Panc1 (cell line): ENCODE measurements at regions not wholly inside any gene's neighbourhood (a gene's known extent, or its start where the extent isn't known, plus 50 kb on each side); places are given as distances from the start of the nearest gene placed in this dataset.

Source experiments
- ATAC-seq: fragments of 200-7000 bp; cut with Tn5 transposase; 2 replicates; pipeline ENCODE4 v1.9.1; 2020; ENCODE audit warnings: mild to moderate bottlenecking, moderate library complexity
- BruUV-seq: library from RNA; stranded (reverse); fragments of 400-500 nt; replicated peaks from 2 replicates; lab custom pipeline; 2021; lab: Mats Ljungman, UMichigan
- CTCF ChIA-PET: fragments of 300-600 bp; sonication (Branson Sonifier 250); formaldehyde crosslinking; loops from one replicate; lab custom pipeline; 2022; ENCODE audit warnings: antibody characterized with exemption; lab: Charles Lee
- POLR2A ChIA-PET: fragments of 300-600 bp; sonication (Branson Sonifier 250); formaldehyde crosslinking; loops from one replicate; lab custom pipeline; 2022; ENCODE audit warnings: antibody characterized with exemption; lab: Charles Lee
- DNase-seq: peaks from one replicate; pipeline ENCODE4 v3.0.0-alpha.2; 2010; ENCODE audit warnings: low read depth, low spot score
- H3K27ac ChIP-seq: 2 replicates; pipeline ENCODE4 v1.5.1; 2011; ENCODE audit warnings: mild to moderate bottlenecking, low read length, inconsistent platforms
- H3K27me3 ChIP-seq: fragments of 200-500 bp; sonication (Bioruptor generic); 2 replicates; pipeline ENCODE4 v1.6.0; 2014; ENCODE audit warnings: low read length, inconsistent platforms; ENCODE audit not compliant: control insufficient read depth, insufficient read depth
- H3K36me3 ChIP-seq: fragments of 200-500 bp; sonication (Bioruptor generic); 2 replicates; pipeline ENCODE4 v1.5.1; 2014; ENCODE audit warnings: inconsistent platforms, mild to moderate bottlenecking, low read length, moderate library complexity; ENCODE audit not compliant: control insufficient read depth, insufficient read depth
- H3K4me1 ChIP-seq: 2 replicates; pipeline ENCODE4 v1.5.1; 2011; ENCODE audit warnings: inconsistent platforms, mild to moderate bottlenecking, low read length, moderate library complexity; ENCODE audit not compliant: control insufficient read depth, insufficient read depth
- H3K4me3 ChIP-seq, 2 experiments: 2 replicates each; pipeline ENCODE4 v1.5.1; 2011 to 2012; ENCODE audit warnings: low read depth in 2 of 2, low read length in 2 of 2, mild to moderate bottlenecking in 2 of 2, inconsistent platforms in 1 of 2, moderate library complexity in 1 of 2
- H3K9me3 ChIP-seq: fragments of 200-500 bp; sonication (Bioruptor generic); 2 replicates; pipeline ENCODE4 v1.5.1; 2014; ENCODE audit warnings: low read depth, mild to moderate bottlenecking, inconsistent platforms, low read length, moderate library complexity; ENCODE audit not compliant: control insufficient read depth, insufficient read depth
- POLR2AphosphoS5 ChIP-seq: IDR thresholded peaks from 2 replicates; pipeline ENCODE4 v1.6.1; 2012; ENCODE audit warnings: mild to moderate bottlenecking, low read depth, low read length, moderate library complexity
- SIN3A ChIP-seq: IDR thresholded peaks from 2 replicates; pipeline ENCODE4 v1.6.1; 2012; ENCODE audit warnings: low read depth, mild to moderate bottlenecking, low read length, moderate library complexity, borderline replicate concordance; ENCODE audit not compliant: insufficient read depth
- TCF7L2 ChIP-seq: IDR thresholded peaks from 2 replicates; pipeline ENCODE4 v1.6.1; 2011; ENCODE audit warnings: mild to moderate bottlenecking, low read depth, low read length, inconsistent platforms
- in situ Hi-C: cut with HindIII; loops from 2 replicates; pipeline ENCODE4 v1.10.0; 2016; ENCODE audit warnings: low sequenced_read_pairs, low pct_unique_long_range_greater_than_20kb
- intact Hi-C: fragments of 100-400 bp; cut with micrococcal nuclease; formaldehyde crosslinking; loops from one replicate; pipeline ENCODE4 v1.10.0; 2022; ENCODE audit not compliant: unreplicated experiment
- TF ChIP-seq, protein P1 (sequence below): fragments of 450-650 bp; IDR thresholded peaks from 2 replicates; pipeline ENCODE4 v1.5.1; 2017; ENCODE audit warnings: mild to moderate bottlenecking
- TF ChIP-seq, protein P2 (sequence below), 2 experiments: IDR thresholded peaks; 2 replicates each; pipeline ENCODE4 v1.6.1; 2011 to 2012; ENCODE audit warnings: low read depth in 2 of 2, control low read depth in 1 of 2, low read length in 1 of 2, mild to moderate bottlenecking in 1 of 2, moderate library complexity in 1 of 2; ENCODE audit not compliant: insufficient read depth in 1 of 2

- in situ Hi-C loops (no loop called here), intact Hi-C loops (no loop called here)
- H3K27ac ChIP-seq = no peak overlapping the region
- no peak for DNase-seq
- H3K4me1 ChIP-seq = no peaks in the 10 kb centered on the region
- no peak overlapping the region for H3K4me3 ChIP-seq
- no peaks in the 10 kb centered on the region for H3K9me3 ChIP-seq
- POLR2A ChIA-PET = no interaction called here
- BruUV-seq = no TSS peak
- TF ChIP-seq SIN3A (no peak), POLR2AphosphoS5 (no peak), TCF7L2 (no peak)
- TF ChIP-seq, protein P1, sequence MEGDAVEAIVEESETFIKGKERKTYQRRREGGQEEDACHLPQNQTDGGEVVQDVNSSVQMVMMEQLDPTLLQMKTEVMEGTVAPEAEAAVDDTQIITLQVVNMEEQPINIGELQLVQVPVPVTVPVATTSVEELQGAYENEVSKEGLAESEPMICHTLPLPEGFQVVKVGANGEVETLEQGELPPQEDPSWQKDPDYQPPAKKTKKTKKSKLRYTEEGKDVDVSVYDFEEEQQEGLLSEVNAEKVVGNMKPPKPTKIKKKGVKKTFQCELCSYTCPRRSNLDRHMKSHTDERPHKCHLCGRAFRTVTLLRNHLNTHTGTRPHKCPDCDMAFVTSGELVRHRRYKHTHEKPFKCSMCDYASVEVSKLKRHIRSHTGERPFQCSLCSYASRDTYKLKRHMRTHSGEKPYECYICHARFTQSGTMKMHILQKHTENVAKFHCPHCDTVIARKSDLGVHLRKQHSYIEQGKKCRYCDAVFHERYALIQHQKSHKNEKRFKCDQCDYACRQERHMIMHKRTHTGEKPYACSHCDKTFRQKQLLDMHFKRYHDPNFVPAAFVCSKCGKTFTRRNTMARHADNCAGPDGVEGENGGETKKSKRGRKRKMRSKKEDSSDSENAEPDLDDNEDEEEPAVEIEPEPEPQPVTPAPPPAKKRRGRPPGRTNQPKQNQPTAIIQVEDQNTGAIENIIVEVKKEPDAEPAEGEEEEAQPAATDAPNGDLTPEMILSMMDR = no peak
- TF ChIP-seq, protein P2, sequence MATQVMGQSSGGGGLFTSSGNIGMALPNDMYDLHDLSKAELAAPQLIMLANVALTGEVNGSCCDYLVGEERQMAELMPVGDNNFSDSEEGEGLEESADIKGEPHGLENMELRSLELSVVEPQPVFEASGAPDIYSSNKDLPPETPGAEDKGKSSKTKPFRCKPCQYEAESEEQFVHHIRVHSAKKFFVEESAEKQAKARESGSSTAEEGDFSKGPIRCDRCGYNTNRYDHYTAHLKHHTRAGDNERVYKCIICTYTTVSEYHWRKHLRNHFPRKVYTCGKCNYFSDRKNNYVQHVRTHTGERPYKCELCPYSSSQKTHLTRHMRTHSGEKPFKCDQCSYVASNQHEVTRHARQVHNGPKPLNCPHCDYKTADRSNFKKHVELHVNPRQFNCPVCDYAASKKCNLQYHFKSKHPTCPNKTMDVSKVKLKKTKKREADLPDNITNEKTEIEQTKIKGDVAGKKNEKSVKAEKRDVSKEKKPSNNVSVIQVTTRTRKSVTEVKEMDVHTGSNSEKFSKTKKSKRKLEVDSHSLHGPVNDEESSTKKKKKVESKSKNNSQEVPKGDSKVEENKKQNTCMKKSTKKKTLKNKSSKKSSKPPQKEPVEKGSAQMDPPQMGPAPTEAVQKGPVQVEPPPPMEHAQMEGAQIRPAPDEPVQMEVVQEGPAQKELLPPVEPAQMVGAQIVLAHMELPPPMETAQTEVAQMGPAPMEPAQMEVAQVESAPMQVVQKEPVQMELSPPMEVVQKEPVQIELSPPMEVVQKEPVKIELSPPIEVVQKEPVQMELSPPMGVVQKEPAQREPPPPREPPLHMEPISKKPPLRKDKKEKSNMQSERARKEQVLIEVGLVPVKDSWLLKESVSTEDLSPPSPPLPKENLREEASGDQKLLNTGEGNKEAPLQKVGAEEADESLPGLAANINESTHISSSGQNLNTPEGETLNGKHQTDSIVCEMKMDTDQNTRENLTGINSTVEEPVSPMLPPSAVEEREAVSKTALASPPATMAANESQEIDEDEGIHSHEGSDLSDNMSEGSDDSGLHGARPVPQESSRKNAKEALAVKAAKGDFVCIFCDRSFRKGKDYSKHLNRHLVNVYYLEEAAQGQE (IDR thresholded peaks at IDR 0.05; ENCODE audit: insufficient read depth in 1 of 2, low read depth in 2 of 2, low read length in 1 of 2) = no peak
- CTCF ChIA-PET = no interaction called here
- no peaks in the 10 kb centered on the region for H3K27me3 ChIP-seq
- no peak for ATAC-seq
- H3K36me3 ChIP-seq = no peaks in the 10 kb centered on the region
These were observed 1760.8 kb upstream of the PCDH10 start for GRCh38 chr4:131388277-131388676.

DNA sequence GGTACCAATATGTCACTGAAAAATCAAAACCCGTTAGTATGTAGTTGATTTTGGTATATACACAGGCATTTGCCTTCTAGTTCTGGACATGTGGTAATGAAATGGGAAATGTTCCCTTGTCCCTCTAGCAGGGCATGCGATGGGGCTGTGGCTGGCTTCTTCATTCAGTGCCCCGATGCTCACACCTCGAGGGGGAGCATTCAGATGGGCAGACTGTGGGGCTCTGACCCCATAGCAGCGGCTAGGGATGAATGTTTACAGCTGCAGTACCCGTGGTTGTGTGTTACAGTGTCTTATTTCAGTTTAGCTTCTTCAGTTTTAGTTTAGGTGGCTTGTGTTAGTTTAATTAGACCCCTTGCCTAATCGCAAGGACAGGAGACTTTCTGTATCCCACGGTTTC, 1741.0 kb upstream of the PCDH10 start:
- H3K27ac ChIP-seq = no peak overlapping the region
- in situ Hi-C loops (no loop called here), intact Hi-C loops (no loop called here)
- no peaks in the 10 kb centered on the region for H3K36me3 ChIP-seq
- BruUV-seq = no TSS peak
- no peak for DNase-seq
- H3K27me3 ChIP-seq = no peaks in the 10 kb centered on the region
- ChIA-PET CTCF (no interaction called here), POLR2A (no interaction called here)
- no peaks in the 10 kb centered on the region for H3K9me3 ChIP-seq
- H3K4me1 ChIP-seq = no peaks in the 10 kb centered on the region
- no peak overlapping the region for H3K4me3 ChIP-seq
- TF ChIP-seq TCF7L2 (no peak), POLR2AphosphoS5 (no peak), SIN3A (no peak)
- TF ChIP-seq, protein P1 = no peak
- TF ChIP-seq, protein P2 (IDR thresholded peaks at IDR 0.05; ENCODE audit: insufficient read depth in 1 of 2, low read depth in 2 of 2, low read length in 1 of 2) = no peak
- ATAC-seq = no peak
